Peyer's patch (tissue), 4 donors: ENCODE measurements at regions not wholly inside any gene's neighbourhood (a gene's known extent, or its start where the extent isn't known, plus 50 kb on each side); places are given as distances from the start of the nearest gene placed in this dataset.

Experiments
- POLR2A ChIP-seq, 2 donors: fragments of 450-650 bp; IDR thresholded peaks; one replicate each; pipeline ENCODE4 v1.5.1; 2017; ENCODE audit warnings: antibody characterized with exemption in 2 of 2, mild to moderate bottlenecking in 2 of 2, moderate library complexity in 2 of 2
- TF ChIP-seq, protein P1 (sequence below), 6 experiments: fragments of 450-650 bp in 4 of 6; fragments of 200-600 bp in 2 of 6; sonication (generic) in 1 of 6; IDR thresholded peaks; one replicate each; pipeline ENCODE4 v1.5.1; 2017 to 2019; ENCODE audit warnings: antibody characterized with exemption in 6 of 6, mild to moderate bottlenecking in 3 of 6, moderate library complexity in 1 of 6

DNA sequence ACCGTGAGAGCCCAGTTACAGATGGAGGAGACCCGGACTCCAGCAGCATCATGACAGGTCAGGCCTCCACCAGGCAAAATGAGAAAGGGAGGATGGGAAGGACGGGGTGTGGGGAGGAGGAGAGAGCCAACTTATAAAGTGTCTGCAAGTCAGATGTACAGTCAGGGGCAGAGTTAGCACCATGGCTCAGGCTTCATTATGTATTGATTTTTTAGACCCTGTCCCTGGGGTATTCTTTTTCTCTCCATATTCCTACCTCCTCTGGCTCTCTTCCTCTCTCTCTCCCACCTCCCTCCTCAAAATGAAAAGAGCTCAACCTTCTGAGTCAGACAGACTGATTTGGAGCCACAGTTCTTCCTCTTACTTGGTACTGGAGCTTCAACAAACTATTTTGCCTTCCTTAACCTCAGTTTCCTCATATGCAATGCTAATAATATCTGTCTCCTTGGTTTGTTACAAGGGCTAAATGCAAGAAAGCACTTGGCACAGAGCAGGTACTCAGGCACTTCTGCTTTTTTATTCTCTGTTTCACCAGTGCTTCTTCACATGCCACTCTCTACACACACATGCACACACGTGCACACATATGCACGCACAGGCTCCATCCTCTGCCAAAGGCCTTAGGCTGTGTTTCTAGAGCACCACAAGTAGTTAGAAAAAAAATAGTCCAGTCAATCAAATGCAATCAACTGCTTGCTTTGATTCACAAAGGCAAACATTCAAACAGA, 92.3 kb upstream of the PKDCC start:
- TF ChIP-seq, protein P1, sequence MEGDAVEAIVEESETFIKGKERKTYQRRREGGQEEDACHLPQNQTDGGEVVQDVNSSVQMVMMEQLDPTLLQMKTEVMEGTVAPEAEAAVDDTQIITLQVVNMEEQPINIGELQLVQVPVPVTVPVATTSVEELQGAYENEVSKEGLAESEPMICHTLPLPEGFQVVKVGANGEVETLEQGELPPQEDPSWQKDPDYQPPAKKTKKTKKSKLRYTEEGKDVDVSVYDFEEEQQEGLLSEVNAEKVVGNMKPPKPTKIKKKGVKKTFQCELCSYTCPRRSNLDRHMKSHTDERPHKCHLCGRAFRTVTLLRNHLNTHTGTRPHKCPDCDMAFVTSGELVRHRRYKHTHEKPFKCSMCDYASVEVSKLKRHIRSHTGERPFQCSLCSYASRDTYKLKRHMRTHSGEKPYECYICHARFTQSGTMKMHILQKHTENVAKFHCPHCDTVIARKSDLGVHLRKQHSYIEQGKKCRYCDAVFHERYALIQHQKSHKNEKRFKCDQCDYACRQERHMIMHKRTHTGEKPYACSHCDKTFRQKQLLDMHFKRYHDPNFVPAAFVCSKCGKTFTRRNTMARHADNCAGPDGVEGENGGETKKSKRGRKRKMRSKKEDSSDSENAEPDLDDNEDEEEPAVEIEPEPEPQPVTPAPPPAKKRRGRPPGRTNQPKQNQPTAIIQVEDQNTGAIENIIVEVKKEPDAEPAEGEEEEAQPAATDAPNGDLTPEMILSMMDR (IDR thresholded peaks at IDR 0.05), result no peak
- TF ChIP-seq POLR2A (IDR thresholded peaks at IDR 0.05), result no peak
